SK-N-MC (cell line): ENCODE measurements at regions not wholly inside any gene's neighbourhood (a gene's known extent, or its start where the extent isn't known, plus 50 kb on each side); places are given as distances from the start of the nearest gene placed in this dataset.

Experiments used
- DNase-seq: peaks from one replicate; pipeline ENCODE4 v3.0.0-alpha.2; 2011; ENCODE audit warnings: low read depth, low spot score
- H3K27ac ChIP-seq: fragments of 200-600 bp; sonication (generic); 2 replicates; pipeline ENCODE4 v1.5.1; 2016; ENCODE audit warnings: mixed run types
- H3K36me3 ChIP-seq: fragments of 200-600 bp; sonication (generic); 2 replicates; pipeline ENCODE4 v1.6.1; 2017; ENCODE audit warnings: antibody characterized with exemption, low read length, mixed read lengths; ENCODE audit not compliant: insufficient read depth
- H3K4me3 ChIP-seq: fragments of 200-600 bp; sonication (generic); 2 replicates; pipeline ENCODE4 v1.5.1; 2016
- H3K9ac ChIP-seq: fragments of 200-600 bp; sonication (generic); 2 replicates; pipeline ENCODE4 v1.8.0; 2017; ENCODE audit warnings: mixed run types, mixed read lengths; ENCODE audit not compliant: insufficient read length
- H3K9me3 ChIP-seq: fragments of 200-600 bp; sonication (generic); 2 replicates; pipeline ENCODE4 v1.6.1; 2017; ENCODE audit warnings: low read depth, mild to moderate bottlenecking, antibody characterized with exemption, low read length, moderate library complexity, mixed read lengths
- EZH2 ChIP-seq: fragments of 200-600 bp; sonication (generic); IDR thresholded peaks from one replicate; pipeline ENCODE4 v1.6.1; 2017; ENCODE audit warnings: antibody characterized with exemption
- FOXP2 ChIP-seq: optimal IDR thresholded peaks from 2 replicates; pipeline ENCODE3; 2011; ENCODE audit warnings: mild to moderate bottlenecking, moderate library complexity; ENCODE audit not compliant: insufficient read depth; ENCODE audit errors: extremely low read length, control extremely low read depth
- POLR2AphosphoS5 ChIP-seq: IDR thresholded peaks from 2 replicates; pipeline ENCODE4 v1.6.1; 2012; ENCODE audit warnings: mild to moderate bottlenecking, low read depth, low read length, borderline replicate concordance

- no peak overlapping the region for H3K27ac ChIP-seq
- H3K9me3 ChIP-seq, result peaks cover 15% of the 10 kb centered on the region; the same call in 1 of the 2 replicates
- no peak for TF ChIP-seq FOXP2
- TF ChIP-seq POLR2AphosphoS5, result no peak
- TF ChIP-seq EZH2, result no peak
- H3K36me3 ChIP-seq, result no peaks in the 10 kb centered on the region
- no peak overlapping the region for H3K4me3 ChIP-seq
- DNase-seq, result no peak
- H3K9ac ChIP-seq, result no peak overlapping the region
Measured at GRCh38 chr15:75142499-75142898, 59.2 kb upstream of the C15orf39 start.

DNA sequence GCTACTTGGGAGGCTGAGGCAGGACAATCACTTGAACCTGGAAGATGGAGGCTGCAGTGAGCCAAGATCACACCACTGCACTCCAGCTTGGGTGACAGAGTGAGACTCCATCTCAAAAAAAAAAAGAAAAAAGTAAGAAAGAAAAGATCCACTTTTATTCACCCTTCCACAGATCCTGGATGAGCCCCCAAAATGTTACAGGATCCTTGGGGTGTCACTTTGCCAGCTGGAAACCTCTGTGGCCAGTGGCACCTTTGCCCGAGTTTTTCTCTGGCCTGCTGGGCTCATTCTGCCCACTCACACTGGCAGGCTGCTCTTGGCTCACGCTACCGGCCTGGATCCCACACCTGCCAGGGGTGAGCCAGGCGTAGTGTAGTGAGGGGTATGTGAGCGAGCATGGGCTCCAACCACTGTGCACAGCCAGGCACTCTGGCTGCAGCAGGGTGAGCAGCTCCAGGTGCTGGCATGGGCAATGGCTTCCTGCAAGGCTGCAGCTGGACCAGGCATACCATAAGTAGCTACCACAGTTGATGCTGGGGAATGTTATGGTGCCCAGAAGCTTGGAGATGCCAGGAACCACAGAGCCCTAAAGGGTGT is 57.8 kb upstream of the C15orf39 start:
- no peak for TF ChIP-seq EZH2
- TF ChIP-seq FOXP2, result no peak
- TF ChIP-seq POLR2AphosphoS5, result no peak
- Histone ChIP-seq H3K4me3 (no peak overlapping the region), H3K27ac (no peak overlapping the region), H3K9me3 (peaks cover 15% of the 10 kb centered on the region; the same call in 1 of the 2 replicates), H3K36me3 (no peaks in the 10 kb centered on the region), H3K9ac (no peak overlapping the region)
- no peak for DNase-seq

- H3K4me3 ChIP-seq, result no peak overlapping the region
- H3K9me3 ChIP-seq, result peaks cover 15% of the 10 kb centered on the region; the same call in 1 of the 2 replicates
- no peaks in the 10 kb centered on the region for H3K36me3 ChIP-seq
- H3K9ac ChIP-seq, result no peak overlapping the region
- TF ChIP-seq EZH2 (no peak), FOXP2 (no peak), POLR2AphosphoS5 (no peak)
- no peak for DNase-seq
- H3K27ac ChIP-seq, result no peak overlapping the region
Measured at GRCh38 chr15:75145027-75145841, 56.4 kb upstream of the C15orf39 start.

GRCh38 chr15:75148280-75148679 is 53.4 kb upstream of the C15orf39 start:
- H3K27ac ChIP-seq, result no peak overlapping the region
- TF ChIP-seq EZH2 (no peak), FOXP2 (no peak), POLR2AphosphoS5 (no peak)

DNA sequence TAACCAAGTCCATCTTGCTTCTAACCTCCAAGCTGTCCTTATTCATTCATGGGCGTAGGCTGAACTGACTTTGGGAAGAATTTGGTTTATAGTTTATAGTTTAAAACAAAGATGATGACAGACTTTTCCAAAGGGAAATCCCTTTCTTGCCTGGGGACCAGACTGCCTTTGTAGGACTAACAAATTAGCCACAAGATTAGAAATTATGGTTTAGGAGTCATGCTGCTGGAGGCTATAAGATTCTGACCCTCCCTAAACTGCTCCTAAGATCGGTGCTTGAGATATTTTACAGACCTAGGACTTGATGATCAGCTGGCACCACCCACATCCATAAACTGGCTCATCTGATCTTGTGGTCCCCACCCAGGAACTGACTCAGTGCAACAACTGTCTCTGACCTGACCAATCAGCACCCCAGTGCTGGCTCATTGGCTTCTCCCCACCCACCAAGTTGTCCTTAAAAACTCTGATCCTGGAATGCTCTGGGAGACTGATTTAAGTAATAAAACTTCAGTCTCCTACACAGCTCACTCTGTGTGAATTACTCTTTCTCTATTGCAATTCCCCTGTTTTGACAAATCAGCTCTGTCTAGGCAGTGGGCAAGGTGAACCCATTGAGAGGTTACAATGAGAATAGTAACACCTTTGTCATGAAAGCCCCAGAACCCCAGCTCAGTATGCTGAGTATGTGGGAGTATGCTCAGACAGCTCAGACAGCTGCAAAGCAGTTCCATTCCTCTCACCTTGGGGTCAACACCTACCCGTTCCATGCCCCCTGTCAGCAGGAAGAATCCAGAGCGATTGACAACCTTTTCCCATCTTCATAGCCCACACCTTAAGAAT is 51.6 kb upstream of the C15orf39 start:
- TF ChIP-seq EZH2 (no peak), POLR2AphosphoS5 (no peak), FOXP2 (no peak)
- H3K9ac ChIP-seq, result no peak overlapping the region
- H3K9me3 ChIP-seq, result no peaks in the 10 kb centered on the region
- H3K4me3 ChIP-seq, result no peak overlapping the region
- H3K36me3 ChIP-seq, result no peaks in the 10 kb centered on the region
- DNase-seq, result no peak
- no peak overlapping the region for H3K27ac ChIP-seq

More at GRCh38 chr15:75148280-75148679, 53.4 kb upstream of the C15orf39 start:
- no peak for DNase-seq
- Histone ChIP-seq H3K4me3 (no peak overlapping the region), H3K9ac (no peak overlapping the region), H3K36me3 (no peaks in the 10 kb centered on the region), H3K9me3 (peaks cover 3% of the 10 kb centered on the region; the same call in 1 of the 2 replicates)

DNA sequence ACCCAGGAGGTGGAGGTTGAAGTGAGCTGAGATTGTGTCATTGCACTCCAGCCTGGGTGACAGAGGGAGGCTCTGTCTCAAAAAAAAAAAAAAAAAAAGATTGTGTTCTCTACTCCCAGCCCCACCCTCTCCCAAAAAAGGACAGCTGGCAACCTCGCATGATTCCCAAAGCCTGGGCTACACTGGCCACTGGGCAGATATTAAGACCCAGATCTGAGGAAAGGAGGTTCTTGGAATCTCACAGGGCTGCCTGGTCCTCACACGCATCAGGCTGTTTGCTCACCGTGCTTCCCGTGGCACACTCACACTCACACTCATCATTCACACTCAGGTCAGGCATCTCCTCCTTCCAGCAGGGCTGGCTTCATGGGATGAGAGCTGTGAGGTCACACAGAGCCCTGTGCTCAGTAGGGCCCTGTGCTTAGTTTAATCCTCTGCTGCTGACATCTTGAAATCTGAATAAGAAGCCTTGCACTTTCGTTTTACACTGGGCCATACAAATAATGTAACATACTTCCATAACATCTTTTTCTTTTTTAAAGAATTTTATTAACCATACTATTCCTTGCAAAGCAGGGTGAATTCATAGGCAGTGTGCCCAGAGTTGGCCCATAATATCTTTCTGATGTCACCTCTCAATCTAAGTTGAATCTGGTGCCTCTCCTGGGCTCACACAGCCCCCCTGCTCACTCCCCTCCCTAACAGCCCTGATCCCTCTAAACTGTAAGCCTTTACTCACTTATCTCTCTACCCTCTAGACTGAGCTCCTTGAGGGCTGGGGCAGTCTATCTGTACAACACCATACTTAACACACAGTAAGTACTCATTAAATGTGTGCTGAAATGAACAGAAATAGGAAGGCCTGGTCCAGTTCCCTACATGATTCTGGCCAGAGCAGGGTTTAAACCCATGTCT is 50.2 kb upstream of the C15orf39 start:
- Histone ChIP-seq H3K9me3 (no peaks in the 10 kb centered on the region), H3K9ac (no peak overlapping the region), H3K4me3 (no peak overlapping the region), H3K36me3 (no peaks in the 10 kb centered on the region), H3K27ac (no peak overlapping the region)
- TF ChIP-seq FOXP2, result no peak
- no peak for TF ChIP-seq POLR2AphosphoS5
- TF ChIP-seq EZH2, result no peak
- no peak for DNase-seq
